ENCODE measurements at regions not wholly inside any gene's neighbourhood (a gene's known extent, or its start where the extent isn't known, plus 50 kb on each side); places are given as distances from the start of the nearest gene placed in this dataset.
"Not testable (repeated sequence)": the region's sequence is repeated elsewhere in the genome, so short reads cannot be mapped to it uniquely, and the experiment has no call there.

GRCh38 chr9:106467865-106468164, 395.2 kb upstream of the ZNF462 start:
- no peak overlapping the region for H3K4me3 ChIP-seq (ENCODE audit: low read depth, low read length)
- H3K9me3 ChIP-seq (ENCODE audit: control insufficient read depth, insufficient read depth, low read length), result no peaks in the 10 kb centered on the region; the same call in 1 of the 2 replicates
- H3K27me3 ChIP-seq (ENCODE audit: control insufficient read depth, insufficient read depth, low read length), result no peaks in the 10 kb centered on the region
- H3K4me1 ChIP-seq (ENCODE audit: control insufficient read depth, insufficient read depth, low read length), result peaks cover 10% of the 10 kb centered on the region
- 0 out of 2 replicates have a peak overlapping the region, but pooled peaks have one; percentile 25 for H3K9ac ChIP-seq (ENCODE audit: low read depth, low read length)
- no peak overlapping the region for H3K27ac ChIP-seq (ENCODE audit: low read depth, low read length)
- H3K36me3 ChIP-seq (ENCODE audit: control insufficient read depth, insufficient read depth, low read length), result no peaks in the 10 kb centered on the region

DNA sequence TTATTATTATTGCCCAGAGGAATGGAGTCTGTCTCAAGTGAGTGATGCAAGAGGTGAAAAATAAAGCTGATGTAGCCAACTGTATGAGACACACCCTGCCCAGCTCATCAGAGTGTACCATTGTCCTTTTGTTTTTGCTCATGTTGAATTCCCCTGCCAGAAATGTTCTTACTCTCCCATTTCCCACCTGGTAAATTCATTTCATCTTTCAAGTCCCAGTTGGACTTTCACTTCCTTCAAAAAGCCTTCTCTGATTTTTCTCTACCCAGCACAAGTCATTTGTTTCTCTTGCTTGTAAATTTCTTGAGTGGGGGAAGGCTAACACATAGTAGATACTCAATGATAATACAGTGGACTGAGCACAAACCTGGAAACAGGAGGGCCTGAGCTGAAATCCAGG, 394.5 kb upstream of the ZNF462 start:
- no peak overlapping the region for H3K27ac ChIP-seq (ENCODE audit: low read depth, low read length)
- peaks cover 10% of the 10 kb centered on the region for H3K4me1 ChIP-seq (ENCODE audit: control insufficient read depth, insufficient read depth, low read length)
- no peaks in the 10 kb centered on the region for H3K27me3 ChIP-seq (ENCODE audit: control insufficient read depth, insufficient read depth, low read length)
- no peaks in the 10 kb centered on the region; the same call in 1 of the 2 replicates for H3K9me3 ChIP-seq (ENCODE audit: control insufficient read depth, insufficient read depth, low read length)
- H3K36me3 ChIP-seq (ENCODE audit: control insufficient read depth, insufficient read depth, low read length), result no peaks in the 10 kb centered on the region
- no peak overlapping the region for H3K4me3 ChIP-seq (ENCODE audit: low read depth, low read length)
- H3K9ac ChIP-seq (ENCODE audit: low read depth, low read length), result no peak overlapping the region

- Histone ChIP-seq H3K9ac (ENCODE audit: low read depth, low read length) (no peak overlapping the region), H3K4me1 (ENCODE audit: control insufficient read depth, insufficient read depth, low read length) (no peaks in the 10 kb centered on the region)
These were observed 384.7 kb upstream of the ZNF462 start for GRCh38 chr9:106478312-106478711.

DNA sequence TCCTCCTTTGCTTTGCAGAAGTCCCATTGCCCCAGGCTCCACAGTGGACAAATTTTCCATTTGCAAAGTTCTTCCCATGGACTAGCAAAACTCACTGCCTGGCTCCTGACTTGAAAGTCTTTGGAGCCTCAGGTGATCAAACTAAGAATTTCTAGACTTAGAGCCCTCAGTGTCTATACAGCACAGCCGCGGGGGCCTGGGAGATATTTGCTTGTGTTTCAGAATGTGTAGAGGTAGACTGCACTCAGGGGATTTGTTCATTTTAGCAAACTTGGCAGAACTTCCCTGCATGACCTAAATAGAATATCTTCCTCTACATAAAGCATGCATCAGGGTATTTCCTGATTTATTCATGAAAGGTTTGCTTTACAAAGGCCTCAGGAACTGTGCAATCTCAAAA, 384.2 kb upstream of the ZNF462 start:
- Histone ChIP-seq H3K27me3 (ENCODE audit: control insufficient read depth, insufficient read depth, low read length) (no peaks in the 10 kb centered on the region), H3K4me1 (ENCODE audit: control insufficient read depth, insufficient read depth, low read length) (no peaks in the 10 kb centered on the region), H3K36me3 (ENCODE audit: control insufficient read depth, insufficient read depth, low read length) (no peaks in the 10 kb centered on the region), H3K27ac (ENCODE audit: low read depth, low read length) (no peak overlapping the region), H3K9me3 (ENCODE audit: control insufficient read depth, insufficient read depth, low read length) (no peaks in the 10 kb centered on the region), H3K4me3 (ENCODE audit: low read depth, low read length) (no peak overlapping the region), H3K9ac (ENCODE audit: low read depth, low read length) (no peak overlapping the region)

More at GRCh38 chr9:106478312-106478711, 384.7 kb upstream of the ZNF462 start:
- H3K4me3 ChIP-seq (ENCODE audit: low read depth, low read length), result no peak overlapping the region
- no peaks in the 10 kb centered on the region for H3K36me3 ChIP-seq (ENCODE audit: control insufficient read depth, insufficient read depth, low read length)
- H3K27ac ChIP-seq (ENCODE audit: low read depth, low read length), result no peak overlapping the region
- no peaks in the 10 kb centered on the region for H3K9me3 ChIP-seq (ENCODE audit: control insufficient read depth, insufficient read depth, low read length)
- H3K27me3 ChIP-seq (ENCODE audit: control insufficient read depth, insufficient read depth, low read length), result no peaks in the 10 kb centered on the region

- Histone ChIP-seq H3K9ac (ENCODE audit: low read depth, low read length) (no peak overlapping the region), H3K27me3 (ENCODE audit: control insufficient read depth, insufficient read depth, low read length) (no peaks in the 10 kb centered on the region), H3K4me3 (ENCODE audit: low read depth, low read length) (no peak overlapping the region), H3K36me3 (ENCODE audit: control insufficient read depth, insufficient read depth, low read length) (no peaks in the 10 kb centered on the region), H3K9me3 (ENCODE audit: control insufficient read depth, insufficient read depth, low read length) (no peaks in the 10 kb centered on the region), H3K4me1 (ENCODE audit: control insufficient read depth, insufficient read depth, low read length) (no peaks in the 10 kb centered on the region), H3K27ac (ENCODE audit: low read depth, low read length) (no peak overlapping the region)
These were observed 383.3 kb upstream of the ZNF462 start for GRCh38 chr9:106479679-106480078.

GRCh38 chr9:106481013-106481609, 381.9 kb upstream of the ZNF462 start:
- H3K27me3 ChIP-seq (ENCODE audit: control insufficient read depth, insufficient read depth, low read length), result no peaks in the 10 kb centered on the region
- no peaks in the 10 kb centered on the region for H3K9me3 ChIP-seq (ENCODE audit: control insufficient read depth, insufficient read depth, low read length)
- H3K4me1 ChIP-seq (ENCODE audit: control insufficient read depth, insufficient read depth, low read length), result no peaks in the 10 kb centered on the region
- no peaks in the 10 kb centered on the region for H3K36me3 ChIP-seq (ENCODE audit: control insufficient read depth, insufficient read depth, low read length)
- no peak overlapping the region for H3K4me3 ChIP-seq (ENCODE audit: low read depth, low read length)
- no peak overlapping the region for H3K9ac ChIP-seq (ENCODE audit: low read depth, low read length)
- H3K27ac ChIP-seq (ENCODE audit: low read depth, low read length), result no peak overlapping the region

DNA sequence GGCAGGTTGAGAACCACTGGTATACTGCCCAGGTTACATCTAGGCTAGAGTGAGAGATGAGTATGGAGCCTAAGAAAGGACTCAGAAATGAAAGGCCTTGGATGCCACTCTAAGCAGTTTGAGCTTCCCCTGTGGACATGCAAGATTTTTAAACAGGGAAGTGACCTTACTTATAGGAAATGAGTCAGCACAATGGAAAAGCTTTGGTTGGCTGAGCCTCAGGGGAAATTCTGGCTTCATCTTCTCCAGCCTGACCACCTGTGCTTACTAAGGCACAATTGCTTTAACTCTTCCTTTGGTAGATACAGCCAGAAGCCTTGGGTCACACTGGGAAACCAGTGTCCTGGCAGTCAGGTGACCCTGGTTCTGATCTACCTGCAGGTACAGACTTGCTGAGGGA, 380.2 kb upstream of the ZNF462 start:
- no peak overlapping the region for H3K27ac ChIP-seq (ENCODE audit: low read depth, low read length)
- H3K27me3 ChIP-seq (ENCODE audit: control insufficient read depth, insufficient read depth, low read length), result no peaks in the 10 kb centered on the region
- H3K36me3 ChIP-seq (ENCODE audit: control insufficient read depth, insufficient read depth, low read length), result no peaks in the 10 kb centered on the region
- no peak overlapping the region for H3K4me3 ChIP-seq (ENCODE audit: low read depth, low read length)
- H3K4me1 ChIP-seq (ENCODE audit: control insufficient read depth, insufficient read depth, low read length), result no peaks in the 10 kb centered on the region
- no peaks in the 10 kb centered on the region for H3K9me3 ChIP-seq (ENCODE audit: control insufficient read depth, insufficient read depth, low read length)
- H3K9ac ChIP-seq (ENCODE audit: low read depth, low read length), result no peak overlapping the region

- no peaks in the 10 kb centered on the region for H3K4me1 ChIP-seq (ENCODE audit: control insufficient read depth, insufficient read depth, low read length)
- no peaks in the 10 kb centered on the region for H3K36me3 ChIP-seq (ENCODE audit: control insufficient read depth, insufficient read depth, low read length)
- no peak overlapping the region for H3K4me3 ChIP-seq (ENCODE audit: low read depth, low read length)
- H3K9ac ChIP-seq (ENCODE audit: low read depth, low read length), result no peak overlapping the region
- no peak overlapping the region for H3K27ac ChIP-seq (ENCODE audit: low read depth, low read length)
- no peaks in the 10 kb centered on the region for H3K9me3 ChIP-seq (ENCODE audit: control insufficient read depth, insufficient read depth, low read length)
- no peaks in the 10 kb centered on the region for H3K27me3 ChIP-seq (ENCODE audit: control insufficient read depth, insufficient read depth, low read length)
These were observed 376.3 kb upstream of the ZNF462 start for GRCh38 chr9:106486685-106487084.

DNA sequence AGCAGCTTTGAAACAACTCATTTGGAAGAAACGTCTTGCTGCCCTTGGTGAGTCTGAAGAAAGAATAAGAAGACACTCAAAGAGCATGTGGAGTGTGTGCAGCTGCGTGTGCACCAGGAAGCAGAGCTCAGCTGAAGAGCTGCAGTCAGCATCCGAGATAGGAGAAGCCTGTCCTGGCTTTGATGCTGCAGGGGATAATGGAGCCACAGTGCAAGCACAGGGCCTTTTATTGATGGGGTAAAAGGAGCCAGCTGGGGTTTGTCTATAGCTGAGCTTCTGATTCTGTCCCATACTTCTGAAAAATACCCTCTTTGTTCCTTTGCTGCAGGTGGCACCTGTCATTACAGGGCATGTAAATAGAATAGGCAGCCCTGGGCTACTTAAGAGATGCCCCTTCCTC, 375.7 kb upstream of the ZNF462 start:
- Histone ChIP-seq H3K9me3 (ENCODE audit: control insufficient read depth, insufficient read depth, low read length) (no peaks in the 10 kb centered on the region), H3K36me3 (ENCODE audit: control insufficient read depth, insufficient read depth, low read length) (no peaks in the 10 kb centered on the region), H3K27ac (ENCODE audit: low read depth, low read length) (no peak overlapping the region), H3K27me3 (ENCODE audit: control insufficient read depth, insufficient read depth, low read length) (no peaks in the 10 kb centered on the region), H3K4me1 (ENCODE audit: control insufficient read depth, insufficient read depth, low read length) (no peaks in the 10 kb centered on the region), H3K4me3 (ENCODE audit: low read depth, low read length) (no peak overlapping the region), H3K9ac (ENCODE audit: low read depth, low read length) (no peak overlapping the region)

GRCh38 chr9:106492126-106492525, 370.8 kb upstream of the ZNF462 start:
- H3K4me3 ChIP-seq (ENCODE audit: low read depth, low read length); H3K9me3 ChIP-seq (ENCODE audit: control insufficient read depth, insufficient read depth, low read length); H3K36me3 ChIP-seq (ENCODE audit: control insufficient read depth, insufficient read depth, low read length); H3K4me1 ChIP-seq (ENCODE audit: control insufficient read depth, insufficient read depth, low read length); H3K9ac ChIP-seq (ENCODE audit: low read depth, low read length); H3K27me3 ChIP-seq (ENCODE audit: control insufficient read depth, insufficient read depth, low read length); H3K27ac ChIP-seq (ENCODE audit: low read depth, low read length): not testable (repeated sequence)

DNA sequence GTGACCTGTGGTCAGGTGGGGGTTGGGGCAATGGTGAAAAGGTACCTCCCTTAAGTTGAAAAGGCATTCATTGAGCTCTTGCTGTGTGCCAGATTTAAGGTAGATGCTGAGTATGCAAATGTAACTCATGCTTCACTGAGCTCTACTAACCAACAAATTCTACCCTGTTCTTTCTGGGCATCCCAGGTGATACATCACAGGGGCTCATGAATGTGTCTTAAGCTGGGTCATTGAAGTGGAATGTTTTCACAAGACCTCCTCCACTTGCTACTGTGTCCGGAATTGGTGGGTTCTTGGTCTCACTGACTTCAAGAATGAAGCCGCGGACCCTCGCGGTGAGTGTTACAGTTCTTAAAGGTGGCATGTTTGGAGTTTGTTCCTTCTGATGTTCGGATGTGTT, 362.8 kb upstream of the ZNF462 start:
- Histone ChIP-seq H3K9ac (ENCODE audit: low read depth, low read length) (no peak overlapping the region), H3K27ac (ENCODE audit: low read depth, low read length) (no peak overlapping the region), H3K4me3 (ENCODE audit: low read depth, low read length) (no peak overlapping the region), H3K36me3 (ENCODE audit: control insufficient read depth, insufficient read depth, low read length) (no peaks in the 10 kb centered on the region), H3K9me3 (ENCODE audit: control insufficient read depth, insufficient read depth, low read length) (no peaks in the 10 kb centered on the region), H3K27me3 (ENCODE audit: control insufficient read depth, insufficient read depth, low read length) (no peaks in the 10 kb centered on the region), H3K4me1 (ENCODE audit: control insufficient read depth, insufficient read depth, low read length) (no peaks in the 10 kb centered on the region)

- not testable (repeated sequence) for H3K9ac ChIP-seq (ENCODE audit: low read depth, low read length); H3K27me3 ChIP-seq (ENCODE audit: control insufficient read depth, insufficient read depth, low read length); H3K9me3 ChIP-seq (ENCODE audit: control insufficient read depth, insufficient read depth, low read length); H3K4me1 ChIP-seq (ENCODE audit: control insufficient read depth, insufficient read depth, low read length); H3K4me3 ChIP-seq (ENCODE audit: low read depth, low read length); H3K27ac ChIP-seq (ENCODE audit: low read depth, low read length); H3K36me3 ChIP-seq (ENCODE audit: control insufficient read depth, insufficient read depth, low read length)
These were observed 361.8 kb upstream of the ZNF462 start for GRCh38 chr9:106501210-106501609.
